HG03442 (cell line): ENCODE measurements at regions not wholly inside any gene's neighbourhood (a gene's known extent, or its start where the extent isn't known, plus 50 kb on each side); places are given as distances from the start of the nearest gene placed in this dataset.

ENCODE experiments used
- ATAC-seq: cut with Tn5 transposase; IDR thresholded peaks from one replicate; pipeline ENCODE4 v1.9.1; 2021; ENCODE audit warnings: mild to moderate bottlenecking, moderate library complexity; ENCODE audit not compliant: unreplicated experiment

- no peak for ATAC-seq
Observed at GRCh38 chr11:127219704-127220103, 219.1 kb upstream of the KIRREL3 start.

GRCh38 chr11:127218275-127218608 lies 217.7 kb upstream of the KIRREL3 start:
- no peak for ATAC-seq

GRCh38 chr11:127217452-127218274 lies 217.1 kb upstream of the KIRREL3 start:
- ATAC-seq, result no peak

GRCh38 chr11:127205688-127206217 lies 205.2 kb upstream of the KIRREL3 start:
- ATAC-seq, result no peak

- ATAC-seq, result no peak
Observed at GRCh38 chr11:127203490-127203889, 202.9 kb upstream of the KIRREL3 start.

- ATAC-seq, result no peak
Observed at GRCh38 chr11:127202105-127202504, 201.5 kb upstream of the KIRREL3 start.

- no peak for ATAC-seq
Observed at GRCh38 chr11:127199306-127199801, 198.8 kb upstream of the KIRREL3 start.

- ATAC-seq, result no peak
Observed at GRCh38 chr11:127195501-127196120, 195.0 kb upstream of the KIRREL3 start.

- no peak for ATAC-seq
Observed at GRCh38 chr11:127194521-127194920, 194.0 kb upstream of the KIRREL3 start.

GRCh38 chr11:127193950-127194349 lies 193.4 kb upstream of the KIRREL3 start:
- no peak for ATAC-seq

- ATAC-seq, result no peak
Observed at GRCh38 chr11:127191689-127192088, 191.1 kb upstream of the KIRREL3 start.

GRCh38 chr11:127191261-127191660 lies 190.7 kb upstream of the KIRREL3 start:
- no peak for ATAC-seq

- ATAC-seq, result no peak
Observed at GRCh38 chr11:127182586-127183203, 182.1 kb upstream of the KIRREL3 start.

GRCh38 chr11:127157225-127157624 lies 156.7 kb upstream of the KIRREL3 start:
- ATAC-seq, result no peak

GRCh38 chr11:127149410-127149809 lies 148.8 kb upstream of the KIRREL3 start:
- no peak for ATAC-seq

GRCh38 chr11:127143251-127143650 lies 142.7 kb upstream of the KIRREL3 start:
- ATAC-seq, result no peak

GRCh38 chr11:127138613-127139012 lies 138.0 kb upstream of the KIRREL3 start:
- no peak for ATAC-seq

- no peak for ATAC-seq
Observed at GRCh38 chr11:127137771-127138280, 137.3 kb upstream of the KIRREL3 start.

GRCh38 chr11:127136438-127136837 lies 135.9 kb upstream of the KIRREL3 start:
- no peak for ATAC-seq

GRCh38 chr11:127135256-127135655 lies 134.7 kb upstream of the KIRREL3 start:
- no peak for ATAC-seq

GRCh38 chr11:127133061-127133460 lies 132.5 kb upstream of the KIRREL3 start:
- ATAC-seq, result no peak
